Activated naive CD4-positive, alpha-beta T cell (primary cell): ENCODE measurements at regions not wholly inside any gene's neighbourhood (a gene's known extent, or its start where the extent isn't known, plus 50 kb on each side); places are given as distances from the start of the nearest gene placed in this dataset.
"Not testable (repeated sequence)": the region's sequence is repeated elsewhere in the genome, so short reads cannot be mapped to it uniquely, and the experiment has no call there.

Source experiments
- DNase-seq, 4 experiments: peaks; one replicate each; lab custom pipeline; 2025; lab: John Stamatoyannopoulos, UW

DNA sequence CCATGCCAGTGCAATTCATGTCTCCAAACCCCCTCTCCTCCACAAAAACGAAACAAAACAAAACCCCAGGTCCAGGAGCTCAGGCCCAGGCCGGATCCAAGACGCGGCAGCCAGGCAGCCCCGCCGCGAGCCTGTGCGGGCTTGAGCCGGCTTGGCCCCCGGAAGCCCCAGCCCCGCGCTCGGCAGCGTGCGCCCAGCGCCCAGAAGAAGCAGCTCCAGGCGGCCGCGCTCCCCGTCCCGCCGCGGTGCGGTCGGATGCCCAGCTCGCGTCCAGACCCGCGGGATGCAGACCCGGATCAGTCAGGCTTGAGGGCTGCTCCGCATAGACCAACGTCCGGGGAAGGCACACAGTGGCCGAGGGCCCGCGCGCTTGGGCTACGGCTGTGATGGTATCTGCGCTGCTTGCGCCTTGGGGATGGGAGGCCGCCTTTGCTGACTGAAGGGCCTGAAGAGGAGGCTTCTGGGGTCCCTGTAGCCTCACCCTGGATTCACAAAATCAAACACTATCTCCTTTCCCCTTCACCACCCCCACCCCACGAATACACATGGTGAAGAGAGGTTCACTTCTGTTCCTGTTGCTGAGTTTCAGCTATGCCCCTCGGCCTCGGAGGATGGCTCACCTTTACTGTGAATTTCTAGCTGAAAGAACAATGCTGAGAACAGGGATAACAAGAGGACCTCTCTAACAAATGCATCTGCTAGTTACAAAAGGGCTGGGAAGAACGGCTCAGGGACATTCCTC is 79.9 kb upstream of the EN2 start:
- DNase-seq, result no peak

DNA sequence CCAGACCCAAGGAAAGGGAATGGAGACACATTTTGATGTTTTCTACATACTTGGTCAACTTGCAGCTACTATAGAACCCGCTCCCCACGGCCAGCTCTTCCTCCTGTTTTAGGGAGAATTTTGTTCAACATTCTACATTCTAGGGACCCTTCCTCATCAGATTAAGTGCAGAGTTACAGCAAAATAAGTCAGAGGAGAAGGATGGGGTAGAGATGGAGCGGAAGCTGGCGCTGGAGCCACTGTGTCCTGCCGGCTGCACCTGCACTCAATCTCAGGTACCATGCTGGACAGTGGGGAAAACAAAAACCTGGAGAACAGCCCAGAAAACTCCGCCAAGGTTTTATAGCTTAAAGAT is 79.4 kb upstream of the EN2 start:
- DNase-seq, result no peak

DNA sequence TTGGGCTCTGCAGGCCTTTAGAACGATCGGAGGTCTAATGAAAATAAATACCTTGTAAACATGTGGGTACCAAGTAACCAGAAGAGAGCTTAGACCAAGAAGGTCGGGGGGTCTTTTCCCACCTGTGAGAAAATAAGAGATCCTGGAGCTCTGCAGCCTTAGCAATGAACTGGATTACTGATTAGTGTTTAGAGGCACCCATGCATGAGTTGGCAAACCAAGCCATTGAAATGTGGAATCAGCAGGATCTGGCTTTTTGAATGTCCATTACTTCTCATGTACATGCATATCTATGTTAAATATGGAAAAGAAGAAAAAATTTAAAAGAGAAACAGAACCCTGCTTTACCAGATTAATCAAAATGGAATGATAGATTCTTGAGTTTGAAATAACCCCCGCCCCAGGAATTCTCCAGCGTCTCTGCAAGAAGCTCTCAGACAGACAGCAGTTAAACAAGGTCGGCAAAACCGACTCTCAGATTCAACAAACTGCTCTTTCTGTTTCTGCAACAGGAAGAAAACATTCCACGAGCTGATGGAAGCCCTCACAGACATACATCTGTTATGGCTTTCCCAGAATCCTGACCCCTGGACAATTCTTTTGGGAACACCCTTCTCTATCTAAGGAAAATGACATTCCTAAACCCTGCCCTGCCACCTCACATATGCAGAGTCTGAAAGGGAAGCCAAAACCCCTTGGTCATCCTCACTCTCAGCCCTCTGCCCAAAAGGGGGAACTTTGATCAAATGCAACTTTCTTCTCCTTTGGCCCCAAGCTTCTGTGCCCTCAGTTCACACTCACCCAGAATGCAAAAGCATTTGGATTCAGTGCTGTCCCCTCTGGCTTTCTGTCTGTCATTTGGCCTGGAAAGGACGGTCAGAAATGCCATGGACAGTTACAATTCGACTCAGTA is 78.7 kb upstream of the EN2 start:
- no peak for DNase-seq

DNA sequence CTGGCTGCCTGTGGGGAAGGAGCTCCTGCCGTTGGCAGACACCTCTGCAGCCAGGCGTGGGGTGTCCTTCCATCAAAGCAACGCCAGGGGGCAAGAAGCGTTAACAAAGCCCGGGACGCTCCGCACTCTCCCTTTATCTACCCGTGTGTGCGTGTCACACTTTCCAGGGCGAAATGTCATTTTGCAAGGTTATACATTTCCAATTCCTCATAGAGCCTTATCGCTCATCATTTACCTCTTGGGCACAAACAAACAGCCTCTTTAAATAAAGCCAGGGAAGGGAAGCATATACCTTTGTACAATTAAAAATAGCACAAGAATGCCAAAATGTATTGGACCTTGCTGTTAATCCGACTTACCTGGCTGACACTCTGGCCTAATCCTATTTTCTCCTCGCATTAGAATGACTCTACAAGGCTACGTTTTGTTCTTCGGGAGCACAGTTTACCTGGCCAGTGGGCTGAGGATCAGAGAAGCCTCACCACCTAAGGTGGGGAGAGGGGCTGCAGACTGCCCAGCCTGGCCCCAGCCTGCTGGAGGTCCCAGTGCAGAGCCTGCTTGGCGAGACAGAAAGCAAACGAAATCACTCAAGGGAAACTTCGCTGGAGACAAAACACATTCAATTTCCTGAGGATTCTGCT is 77.6 kb upstream of the EN2 start:
- DNase-seq, result peak; percentile 22 to 35 (median 29)

DNA sequence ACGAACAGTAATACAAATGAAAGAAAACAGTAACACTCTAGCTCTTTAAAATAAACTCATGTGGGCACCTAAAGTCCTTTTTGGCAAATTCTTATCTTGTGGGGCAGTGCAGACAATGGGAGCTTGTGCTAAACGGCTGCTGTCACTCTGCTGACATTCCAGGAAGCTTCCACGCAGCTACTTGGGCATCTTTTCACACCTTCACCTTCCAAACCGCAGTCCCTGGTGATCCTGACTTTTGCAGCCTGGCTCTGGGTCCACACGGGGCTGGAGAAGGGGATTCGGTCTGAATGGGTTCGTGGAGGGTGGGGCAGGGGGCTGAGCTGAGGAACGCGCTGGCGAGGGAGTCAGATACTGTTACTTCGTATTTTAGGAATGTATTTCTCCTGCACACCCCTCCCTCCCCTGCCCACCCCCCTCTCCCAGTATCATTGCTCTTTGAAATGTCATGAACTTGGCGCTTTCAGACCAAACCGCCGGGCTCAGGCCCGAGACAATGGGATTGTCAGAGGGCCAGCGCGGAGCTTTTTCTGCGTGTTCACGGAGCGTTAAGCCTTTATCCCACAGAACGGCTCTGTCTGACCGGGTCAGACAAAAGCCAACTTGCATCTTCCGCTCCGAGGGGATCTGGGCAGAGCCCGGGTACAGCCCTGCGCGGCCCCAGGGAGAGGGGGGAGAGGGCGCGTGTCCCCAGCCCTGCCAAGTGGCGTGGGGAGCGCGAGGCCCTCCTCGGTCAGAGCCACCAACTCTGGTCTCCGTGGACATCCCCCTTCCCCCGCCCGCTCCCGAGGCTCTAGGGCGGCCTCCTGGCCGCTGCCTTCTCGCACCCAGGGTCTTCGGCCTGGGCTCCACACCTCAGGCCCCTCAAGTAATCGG is 76.7 kb upstream of the EN2 start:
- no peak for DNase-seq

DNA sequence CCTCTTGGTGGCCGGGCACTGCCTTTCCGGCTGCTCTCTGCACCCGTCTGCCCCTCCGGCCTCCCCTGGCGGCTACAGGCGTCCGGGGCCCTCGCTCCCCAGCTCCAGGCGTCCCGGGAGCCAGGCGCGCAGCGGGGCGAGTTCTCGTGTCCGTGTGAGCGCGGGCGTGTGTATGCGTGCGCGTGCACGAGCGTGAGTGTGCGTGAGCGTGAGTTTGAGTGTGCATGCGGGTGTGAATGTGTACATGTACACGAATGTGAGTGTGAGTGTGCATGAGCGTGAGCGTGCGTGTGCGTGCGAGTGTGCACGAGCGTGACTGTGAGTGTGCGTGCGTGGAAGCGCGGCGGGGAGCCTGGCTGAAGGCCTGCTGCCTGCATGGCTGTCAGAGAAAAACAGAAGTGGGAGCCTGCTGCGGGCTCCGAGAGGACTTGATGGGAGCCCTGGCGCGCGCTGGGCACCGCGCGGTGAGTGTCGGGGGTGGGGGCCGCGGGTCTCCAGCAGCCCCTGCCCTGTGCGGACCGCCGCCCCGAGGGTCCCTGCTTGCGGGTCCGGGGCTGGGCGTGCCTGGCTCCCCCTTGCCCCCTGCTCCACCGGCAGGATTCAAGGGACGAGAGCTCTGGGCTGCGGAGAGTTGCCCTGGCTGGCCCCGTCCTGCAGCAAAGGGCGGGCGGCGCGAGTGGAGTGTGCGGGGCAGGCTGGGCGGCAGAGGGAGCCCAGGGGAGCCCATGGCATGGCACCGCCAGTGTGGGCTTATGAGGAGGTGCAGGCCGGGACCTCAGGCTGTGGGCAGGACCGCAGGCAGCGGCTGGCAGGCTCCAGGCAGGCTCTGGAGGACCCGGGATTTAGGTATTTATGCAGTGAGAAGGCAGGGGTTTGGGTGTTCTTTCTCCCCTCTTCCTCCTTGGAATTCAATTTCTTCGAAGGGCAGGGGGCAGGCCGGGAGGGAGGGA is 75.8 kb upstream of the EN2 start:
- DNase-seq, result no peak

DNA sequence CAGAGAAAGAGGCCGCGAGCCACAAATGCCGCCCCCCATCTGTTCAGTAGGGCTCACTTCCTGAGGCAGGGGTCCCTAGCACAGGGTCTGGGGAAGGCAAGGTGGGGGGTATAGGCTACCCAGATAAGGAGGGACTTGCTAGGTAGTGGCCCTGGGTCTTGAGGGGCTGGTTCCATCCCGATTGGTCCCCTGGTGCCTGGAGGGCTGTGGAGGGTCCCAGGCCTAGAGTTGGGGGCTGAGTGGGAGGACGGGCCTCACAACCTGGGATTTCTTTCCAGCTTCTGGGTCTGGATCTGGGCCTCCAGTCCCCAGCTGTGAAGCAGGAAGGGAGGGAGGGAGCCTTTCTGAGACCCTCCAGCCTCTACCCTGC is 75.1 kb upstream of the EN2 start:
- no peak for DNase-seq

DNA sequence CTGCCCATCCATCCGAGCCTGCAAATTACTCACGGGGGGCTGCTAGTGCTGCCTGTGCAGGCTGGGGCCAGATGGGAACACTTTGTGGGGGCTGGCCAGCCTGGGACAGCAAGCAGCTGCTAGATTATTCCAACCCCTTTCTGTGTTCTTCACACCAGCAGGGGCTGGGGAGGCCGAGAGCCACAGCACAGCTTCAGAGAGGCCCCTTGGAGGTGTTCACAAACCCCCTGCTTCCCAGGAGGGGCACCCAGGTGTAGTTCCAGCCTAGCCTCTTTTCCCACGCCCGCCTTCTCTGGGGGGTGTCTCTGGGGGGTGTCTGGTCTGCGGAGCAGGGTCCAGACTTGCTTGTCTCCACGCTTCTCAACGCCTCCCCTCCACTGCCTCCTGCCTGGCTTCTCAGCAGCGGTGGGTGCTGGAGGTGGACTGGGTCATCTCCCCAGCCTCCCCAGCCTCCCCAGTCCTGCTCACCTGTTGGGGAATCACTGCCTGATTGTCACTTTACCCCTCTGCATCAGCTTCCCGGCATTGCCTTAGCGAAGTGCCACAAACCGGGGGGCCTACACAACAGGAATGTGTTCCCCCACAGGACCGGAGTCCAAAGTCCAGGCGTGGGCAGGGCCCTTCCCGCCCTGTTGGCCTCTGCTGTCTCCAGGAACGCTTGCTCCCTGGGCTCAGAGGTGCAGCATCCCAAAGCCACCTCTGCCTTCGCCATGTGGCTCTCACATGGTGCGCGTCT is 74.0 kb upstream of the EN2 start:
- DNase-seq, result no peak

DNA sequence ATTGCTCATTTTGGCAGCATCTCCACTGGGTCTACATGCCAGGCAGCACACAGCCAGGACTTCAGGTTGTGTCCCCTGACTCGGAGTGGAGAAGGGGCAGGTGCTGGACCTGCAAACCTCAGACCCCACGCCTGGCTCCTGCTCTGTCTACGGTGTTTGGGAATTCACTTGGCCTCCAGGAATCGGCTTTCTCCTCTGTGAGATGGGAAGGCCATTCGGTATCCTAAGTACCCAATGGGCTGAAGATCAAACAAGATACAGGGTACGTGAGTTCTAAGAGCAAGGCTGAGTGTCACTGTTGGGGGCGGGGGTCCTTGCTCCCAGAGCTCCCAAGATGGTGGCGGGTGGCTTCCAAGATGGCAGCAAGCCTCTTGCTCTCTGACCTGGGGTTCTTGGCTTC is 73.2 kb upstream of the EN2 start:
- no peak for DNase-seq

DNA sequence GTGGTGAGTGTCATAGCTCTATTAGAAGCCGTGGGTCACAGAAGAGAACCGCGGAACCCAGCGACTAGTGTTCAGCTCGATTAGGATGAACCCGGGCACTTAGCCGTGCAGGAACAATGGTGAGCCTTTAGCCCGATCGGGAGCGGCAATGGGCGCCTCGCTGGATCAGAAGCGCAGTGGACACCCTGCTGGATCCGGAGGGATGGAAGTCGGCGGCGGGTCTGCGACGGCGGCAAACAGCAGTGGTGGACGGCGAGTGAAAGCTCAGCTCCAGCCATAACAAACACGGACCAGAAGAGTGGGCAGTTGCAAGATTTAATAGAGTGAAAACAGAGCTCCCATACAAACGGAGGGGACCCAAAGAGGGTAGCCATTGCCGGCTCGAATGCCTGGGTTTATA is 72.7 kb upstream of the EN2 start:
- DNase-seq, result not testable (repeated sequence)

DNA sequence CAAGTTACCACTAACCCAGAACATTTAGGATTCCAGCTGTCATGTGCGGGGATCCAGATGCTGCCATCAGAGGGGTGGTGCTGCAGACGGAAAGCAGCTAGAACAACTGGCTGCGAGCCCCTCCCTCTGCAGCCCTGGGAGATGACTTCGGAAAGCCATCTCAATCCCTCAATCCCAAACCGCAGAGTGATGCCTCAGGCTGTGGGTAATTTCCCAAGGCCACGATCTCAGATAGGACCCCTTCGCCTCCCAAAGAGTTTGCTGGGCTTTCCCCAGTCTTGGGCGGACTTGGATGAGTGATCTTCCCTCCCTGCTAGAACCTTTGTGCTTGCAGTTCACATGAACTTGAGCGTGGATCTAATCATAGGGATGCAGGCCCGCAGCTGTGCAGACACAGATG is 71.3 kb upstream of the EN2 start:
- DNase-seq, result no peak

DNA sequence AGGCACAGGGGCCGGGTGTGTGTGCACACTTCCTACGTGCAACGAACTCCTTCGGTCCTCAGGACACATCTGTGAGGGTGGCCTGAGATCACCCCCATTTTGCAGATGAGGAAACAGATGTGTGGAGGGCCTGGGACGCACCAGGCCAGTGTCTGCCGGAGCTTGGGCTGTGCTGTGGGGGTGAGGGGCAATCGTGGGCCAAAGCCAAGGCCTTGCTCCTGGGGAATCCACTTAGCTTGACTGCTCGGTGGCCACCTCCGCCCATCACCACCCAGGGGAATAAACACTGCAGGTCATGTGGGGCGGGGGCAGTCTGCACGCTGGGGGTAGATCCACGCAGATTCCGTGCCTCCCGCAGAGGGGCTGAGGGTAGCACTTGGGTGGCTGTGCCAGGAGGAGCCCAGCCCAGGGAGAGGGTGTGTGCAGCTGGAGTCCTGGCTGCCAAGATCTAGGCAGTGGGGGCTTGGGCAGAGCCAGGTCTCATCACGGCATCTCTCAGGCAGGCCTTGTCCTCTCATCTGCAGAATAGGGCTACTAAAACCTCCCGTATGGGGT is 70.8 kb upstream of the EN2 start:
- DNase-seq, result no peak

DNA sequence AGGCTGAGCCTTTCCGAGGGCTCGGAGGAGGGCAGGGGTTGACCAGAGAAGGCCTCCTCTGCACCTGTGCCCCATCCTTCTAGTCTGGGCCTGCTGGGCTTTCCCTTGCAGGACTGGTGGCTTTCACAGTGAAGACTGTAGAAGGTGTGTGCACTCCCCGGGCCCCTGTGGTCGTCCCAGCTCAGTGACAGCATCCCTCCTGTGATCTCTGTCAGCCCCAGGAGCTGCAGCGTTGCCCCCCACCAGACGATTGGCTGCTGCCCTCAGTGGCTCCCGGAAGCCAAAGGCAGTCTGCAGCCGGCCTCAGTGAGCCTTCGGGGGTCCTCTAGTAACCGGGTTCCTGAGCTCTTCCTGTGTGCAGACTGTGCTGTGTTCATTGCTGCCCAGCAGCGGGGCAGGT is 69.4 kb upstream of the EN2 start:
- no peak for DNase-seq

DNA sequence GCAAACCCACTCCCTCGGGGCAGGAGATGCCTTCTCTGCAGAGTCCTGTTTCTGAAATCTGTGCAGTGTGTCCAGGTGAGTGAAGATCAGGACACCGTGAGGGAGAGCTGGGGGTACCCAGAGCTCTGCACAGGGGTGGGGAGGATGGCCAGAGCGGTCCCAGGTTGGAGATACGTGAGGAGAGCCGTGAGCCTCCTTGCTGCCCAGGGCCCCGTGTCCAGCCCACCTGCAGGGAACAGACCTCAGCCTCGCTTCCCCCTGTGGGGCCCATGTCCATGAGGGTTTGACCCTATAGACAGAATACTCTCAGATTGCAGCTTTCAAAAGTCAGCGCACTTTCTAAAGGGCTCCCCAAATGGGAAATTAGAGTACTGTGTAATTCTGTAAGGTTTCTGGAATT is 66.5 kb upstream of the EN2 start:
- no peak for DNase-seq

DNA sequence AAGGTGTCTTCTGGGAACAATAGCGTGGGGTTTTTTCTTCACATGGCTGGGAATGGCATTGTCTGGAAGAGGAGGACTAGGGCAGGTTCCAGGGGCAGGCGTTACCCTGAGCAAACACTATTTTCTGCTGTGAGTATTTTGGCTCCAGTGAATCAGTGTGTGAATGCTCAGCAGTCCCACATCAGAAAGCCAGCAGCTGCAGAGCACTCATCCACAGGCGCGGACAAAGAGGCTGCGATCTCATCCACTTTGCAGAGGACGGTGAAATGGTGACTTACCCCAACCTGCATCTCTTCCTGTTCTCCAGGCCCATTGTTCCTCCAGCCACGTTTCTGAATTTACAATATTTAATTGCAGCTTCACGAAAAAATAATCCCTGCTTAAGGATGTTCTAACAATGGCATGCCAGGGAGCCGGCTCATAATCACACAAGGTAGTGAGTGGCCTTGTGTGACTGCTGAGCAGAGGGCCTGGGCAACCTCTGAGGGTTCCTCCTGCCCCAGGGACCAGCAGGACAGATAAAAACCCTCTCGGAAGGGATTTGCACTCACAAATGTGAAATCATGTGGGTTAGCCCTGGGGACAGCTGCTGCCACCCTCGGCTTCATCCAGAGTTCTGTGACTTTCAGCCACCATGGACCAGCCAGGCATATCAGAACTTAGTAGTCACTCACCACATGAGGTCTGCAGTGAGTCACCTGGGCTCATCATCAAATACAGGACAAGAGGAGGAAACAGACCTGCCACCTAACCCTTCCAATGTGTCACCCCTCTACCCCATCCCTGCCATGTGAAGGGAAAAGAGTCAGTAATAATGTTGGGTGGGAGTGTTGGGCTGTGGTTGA is 65.0 kb upstream of the EN2 start:
- DNase-seq, result no peak

DNA sequence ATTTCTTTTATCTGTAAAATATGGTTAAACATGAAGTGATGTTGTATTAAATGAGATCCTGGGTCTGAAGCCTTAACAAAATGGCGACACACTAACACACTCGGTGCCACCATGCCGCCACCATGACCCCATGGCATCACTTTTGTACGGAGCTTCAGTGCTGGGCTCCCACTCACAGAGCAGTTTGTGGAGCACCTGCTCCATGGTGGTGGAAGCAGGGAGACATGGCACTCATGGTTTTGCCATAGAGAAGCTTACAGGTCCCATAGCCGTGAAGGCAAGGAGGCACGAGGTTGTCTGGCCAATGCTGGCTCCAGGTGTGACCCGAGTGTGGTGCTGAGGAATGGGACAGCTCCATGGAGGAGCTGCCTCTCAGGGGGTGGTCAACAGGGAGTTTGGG is 63.5 kb upstream of the EN2 start:
- no peak for DNase-seq

DNA sequence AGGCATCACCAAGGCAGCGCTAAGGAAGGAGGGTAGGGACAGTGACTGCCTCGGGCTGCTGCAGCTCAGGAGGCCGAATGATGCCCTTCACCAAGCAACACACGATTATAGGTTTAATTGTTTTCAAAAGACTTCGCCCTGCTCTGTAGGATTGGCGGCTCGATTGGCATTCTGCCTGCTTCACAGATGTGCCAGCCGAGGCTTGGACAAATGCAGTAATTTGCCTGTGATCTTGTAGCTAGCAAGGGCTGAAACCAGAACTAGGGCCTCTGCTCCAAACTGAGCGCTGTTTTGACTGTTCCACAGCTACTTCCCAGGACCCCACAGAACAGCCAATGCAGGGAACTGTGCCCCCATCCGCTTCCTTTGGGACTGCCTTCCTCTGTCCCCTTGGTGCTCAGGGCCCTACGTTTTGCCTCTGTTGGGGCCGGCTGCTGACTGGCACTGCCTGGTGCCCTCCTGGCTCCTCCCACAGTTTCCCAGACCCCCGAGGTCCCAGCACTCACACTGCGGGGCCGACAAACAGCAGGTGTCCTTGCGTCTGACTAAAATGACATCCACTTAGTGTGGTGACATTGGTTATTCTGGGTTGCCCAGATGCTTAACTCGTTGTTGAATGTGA is 62.6 kb upstream of the EN2 start:
- no peak for DNase-seq

DNA sequence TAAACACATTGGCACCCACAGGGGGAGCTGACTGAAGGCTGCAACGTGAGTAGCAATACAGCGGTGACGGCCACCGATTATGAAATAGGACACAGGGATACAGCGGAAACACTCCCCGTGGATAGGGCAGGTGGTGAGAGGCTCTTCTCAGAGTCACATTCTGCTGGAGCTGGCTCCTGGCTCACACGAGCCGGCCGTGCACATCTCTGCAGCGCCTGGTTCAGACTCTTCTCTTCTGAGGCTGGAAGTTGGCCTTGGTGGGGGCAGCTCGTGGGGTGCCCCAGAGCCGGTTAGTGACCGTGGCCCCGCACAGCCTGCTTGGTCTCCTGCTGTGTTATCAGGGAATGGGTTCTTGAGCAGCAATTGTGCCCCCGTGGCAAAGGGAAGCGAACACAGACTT is 61.3 kb upstream of the EN2 start:
- DNase-seq, result no peak
